ENCODE measurements at regions not wholly inside any gene's neighbourhood (a gene's known extent, or its start where the extent isn't known, plus 50 kb on each side); places are given as distances from the start of the nearest gene placed in this dataset.

DNA sequence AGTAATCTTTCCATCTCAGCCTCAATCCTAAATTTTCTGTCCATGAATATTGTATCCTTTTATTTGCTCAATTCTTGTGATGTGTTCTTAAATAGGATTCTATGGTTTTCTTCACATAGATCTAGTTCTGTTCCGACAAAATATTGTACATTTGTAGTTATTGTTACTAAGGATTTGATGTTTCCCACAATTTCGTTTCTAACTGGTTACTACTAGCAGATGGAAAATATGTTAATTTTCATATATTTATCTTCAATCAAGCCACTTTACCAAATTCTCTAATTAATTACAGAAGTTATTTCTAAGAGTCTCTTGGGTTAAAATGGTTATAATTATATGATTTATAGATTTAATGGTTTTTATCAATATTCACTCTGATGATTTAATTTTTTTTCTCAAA is 60.3 kb downstream of the SEC61B start:
- DNase-seq (ENCODE audit: low read depth in 2 of 2) = no peak

- DNase-seq (ENCODE audit: low read depth in 2 of 2) = no peak
Measured at GRCh38 chr9:99285965-99286364, 63.9 kb downstream of the SEC61B start.

GRCh38 chr9:99286536-99286935 is 64.5 kb downstream of the SEC61B start:
- DNase-seq (ENCODE audit: low read depth in 2 of 2) = no peak

- no peak for DNase-seq (ENCODE audit: low read depth in 2 of 2)
Measured at GRCh38 chr9:99287641-99288040, 65.6 kb downstream of the SEC61B start.

- DNase-seq (ENCODE audit: low read depth in 2 of 2) = no peak
Measured at GRCh38 chr9:99288830-99289229, 66.7 kb downstream of the SEC61B start.

- DNase-seq (ENCODE audit: low read depth in 2 of 2) = peak in 1 of 2 donors; percentile 3
Measured at GRCh38 chr9:99294850-99295461, 72.9 kb downstream of the SEC61B start.

DNA sequence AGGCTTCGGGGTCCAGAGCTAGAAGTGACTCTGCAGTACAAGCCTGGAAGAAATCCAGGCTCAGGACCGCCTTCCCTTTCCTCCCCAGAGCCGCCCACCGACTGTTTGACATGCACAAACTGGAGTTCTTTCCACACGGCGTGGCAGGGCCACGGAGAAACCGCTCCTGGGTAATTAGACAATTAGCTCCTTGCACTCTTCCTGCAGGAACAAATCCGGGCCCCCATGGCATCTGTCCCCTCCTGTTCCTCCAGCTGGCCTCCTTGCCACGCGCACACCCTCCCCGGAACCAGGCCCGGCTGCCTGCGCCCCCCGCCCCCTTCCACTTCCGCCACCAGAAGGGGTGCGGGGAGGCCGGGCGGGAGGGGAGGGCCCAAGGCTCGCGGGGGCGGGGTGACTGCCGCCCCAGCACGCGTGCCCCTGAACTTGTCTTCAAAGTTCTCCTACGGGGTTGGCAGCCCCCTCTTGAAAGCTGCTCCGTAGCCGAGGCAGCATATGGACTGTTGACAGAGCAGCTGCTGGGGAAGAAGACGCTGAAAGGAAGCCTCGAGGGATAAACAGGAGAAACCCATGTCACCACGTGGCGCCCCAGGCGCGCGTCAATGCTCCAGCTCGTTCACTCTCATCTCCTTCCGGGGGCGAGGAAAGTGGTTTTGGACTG is 74.3 kb downstream of the SEC61B start:
- no peak for DNase-seq (ENCODE audit: low read depth in 2 of 2)

DNA sequence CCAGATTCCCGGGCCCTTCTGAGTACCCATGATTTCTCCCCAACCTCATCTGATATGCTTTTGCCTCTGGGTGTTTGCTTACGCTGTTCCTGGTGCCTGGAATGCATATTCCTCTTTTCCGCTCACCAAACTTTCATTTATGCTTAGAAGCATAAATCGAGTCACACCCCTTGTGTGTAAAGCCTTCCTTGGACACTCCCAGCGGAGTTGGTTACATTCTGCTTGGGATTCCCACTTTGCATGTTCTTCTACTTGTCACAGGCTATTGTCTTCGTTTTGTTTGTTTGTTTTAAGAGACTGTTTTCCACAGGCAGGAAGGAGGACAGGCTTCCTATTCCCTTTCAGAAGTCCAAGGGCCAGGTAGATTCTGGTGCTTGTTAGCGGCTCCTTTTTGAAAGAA is 76.5 kb downstream of the SEC61B start:
- no peak for DNase-seq (ENCODE audit: low read depth in 2 of 2)

DNA sequence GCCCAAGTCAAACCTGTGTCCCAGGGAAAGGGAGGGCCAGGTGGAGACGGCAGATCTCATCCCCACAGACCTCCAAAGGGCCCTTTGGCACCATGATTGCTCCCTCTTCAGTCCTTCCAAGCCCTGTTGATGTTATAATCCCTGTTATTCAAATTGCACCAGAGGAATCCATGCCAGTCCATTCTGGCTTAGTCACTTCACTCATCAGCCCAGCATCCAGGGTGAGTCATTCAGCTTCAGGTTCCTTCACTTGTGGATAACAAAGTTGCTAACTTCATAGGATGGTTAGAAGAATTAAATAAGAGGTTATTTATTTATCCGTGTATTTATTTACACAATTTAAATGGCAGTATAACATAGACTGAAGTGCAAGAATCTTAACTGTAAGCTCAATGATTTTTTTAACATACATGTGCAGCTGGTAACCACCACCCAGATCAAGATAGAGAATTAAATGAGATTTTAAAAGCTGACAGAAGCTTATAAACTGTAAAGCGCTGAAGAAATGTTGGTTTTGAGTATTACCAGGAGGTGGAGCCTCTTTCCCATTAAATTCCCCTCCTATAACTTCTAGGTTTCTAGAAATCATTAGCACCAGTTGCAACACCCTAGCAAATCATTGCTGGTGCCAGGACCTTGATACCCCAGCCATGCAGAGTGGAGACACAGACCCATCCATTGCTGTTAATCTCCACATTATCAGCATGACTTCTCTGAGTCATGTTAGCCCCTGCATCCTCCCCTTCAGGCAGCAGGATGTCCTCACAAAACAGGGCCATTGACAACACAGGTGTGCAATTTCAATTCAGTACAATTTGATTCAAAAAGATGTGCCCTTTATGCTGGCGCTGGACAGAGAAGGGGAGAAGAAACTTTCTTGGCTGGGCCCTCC is 77.4 kb downstream of the SEC61B start:
- peak; percentile 51 to 71 for DNase-seq (ENCODE audit: low read depth in 2 of 2)

GRCh38 chr9:99300103-99300439 is 78.0 kb downstream of the SEC61B start:
- no peak for DNase-seq (ENCODE audit: low read depth in 2 of 2)

GRCh38 chr9:99300603-99301002 is 78.5 kb downstream of the SEC61B start:
- DNase-seq (ENCODE audit: low read depth in 2 of 2) = no peak

DNA sequence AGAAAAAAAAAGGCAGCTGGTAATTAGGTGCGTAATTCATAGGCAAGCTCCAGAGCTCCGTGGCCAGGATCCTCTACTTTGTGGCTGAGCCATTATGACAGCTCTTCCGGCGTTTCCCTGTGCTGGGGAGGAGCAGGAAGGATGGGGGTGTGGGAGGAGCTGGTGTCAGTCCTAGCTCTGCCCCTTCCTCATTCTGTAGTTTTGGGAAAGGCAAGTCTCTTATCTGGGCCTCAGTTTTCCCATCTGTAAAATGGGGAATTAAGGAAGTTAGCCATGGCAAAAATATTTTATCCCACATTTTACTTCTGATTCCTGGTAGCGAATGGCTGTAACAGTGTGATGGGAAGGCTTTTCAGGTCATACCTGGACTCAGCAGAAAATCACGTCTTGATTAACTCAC is 81.1 kb downstream of the SEC61B start:
- DNase-seq (ENCODE audit: low read depth in 2 of 2) = peak in 1 of 2 donors; percentile 17

DNA sequence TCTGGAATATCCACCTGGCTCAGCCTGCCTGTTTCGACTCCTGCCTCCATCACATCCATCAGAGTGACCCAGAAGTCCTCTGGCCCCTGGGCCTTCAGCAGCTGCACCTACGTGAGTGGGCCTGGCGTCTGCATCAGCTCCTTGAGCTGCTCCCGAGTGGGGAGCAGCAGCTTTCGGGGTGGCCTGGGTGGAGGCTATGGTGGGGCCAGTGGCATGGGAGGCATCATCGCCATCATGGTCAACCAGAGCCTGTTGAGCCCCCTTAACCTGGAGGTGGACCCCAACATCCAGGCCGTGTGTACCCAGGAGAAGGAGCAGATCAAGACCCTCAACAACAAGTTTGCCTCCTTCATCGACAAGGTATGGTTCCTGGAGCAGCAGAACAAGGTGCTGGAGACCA is 83.0 kb downstream of the SEC61B start:
- DNase-seq (ENCODE audit: low read depth in 2 of 2) = no peak

GRCh38 chr9:99305820-99306811 is 84.0 kb downstream of the SEC61B start:
- no peak for DNase-seq (ENCODE audit: low read depth in 2 of 2)

GRCh38 chr9:99307851-99308250 is 85.8 kb downstream of the SEC61B start:
- DNase-seq (ENCODE audit: low read depth in 2 of 2) = no peak

- no peak for DNase-seq (ENCODE audit: low read depth in 2 of 2)
Measured at GRCh38 chr9:99309141-99309939, 87.3 kb downstream of the SEC61B start.

DNA sequence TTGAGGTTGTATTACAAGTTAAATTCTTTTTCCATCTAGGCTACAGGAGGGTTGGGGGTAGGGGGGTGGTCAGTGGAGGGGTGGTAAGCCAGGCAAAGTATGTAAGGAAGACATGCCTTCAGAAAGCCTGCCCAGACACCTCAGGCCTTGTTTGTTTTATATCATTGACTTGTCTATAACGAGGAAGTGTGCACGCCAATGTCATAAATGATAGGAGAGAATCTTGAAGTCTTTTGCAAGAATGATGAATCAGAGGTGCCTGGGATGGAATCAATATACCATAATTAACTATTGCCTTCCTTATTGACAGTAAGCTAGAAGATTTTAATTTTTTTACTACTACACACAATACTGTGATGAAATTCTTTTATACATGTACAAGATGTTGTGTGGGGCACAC is 90.7 kb downstream of the SEC61B start:
- DNase-seq (ENCODE audit: low read depth in 2 of 2) = no peak

- no peak for DNase-seq (ENCODE audit: low read depth in 2 of 2)
Measured at GRCh38 chr9:99319048-99319447, 97.0 kb downstream of the SEC61B start.

- DNase-seq (ENCODE audit: low read depth in 2 of 2) = no peak
Measured at GRCh38 chr9:99322299-99322698, 100.2 kb downstream of the SEC61B start.

GRCh38 chr9:99326112-99326916 is 104.2 kb downstream of the SEC61B start:
- peak; percentile 27 to 63 for DNase-seq (ENCODE audit: low read depth in 2 of 2)
